Nephron (organoid): ENCODE measurements at regions not wholly inside any gene's neighbourhood (a gene's known extent, or its start where the extent isn't known, plus 50 kb on each side); places are given as distances from the start of the nearest gene placed in this dataset.

Experiments used
- H3K27ac Mint-ChIP-seq, 3 experiments: 2 replicates each; pipeline ENCODE4 v1.8.0; 2020; ENCODE audit warnings: mixed read lengths in 3 of 3, mild to moderate bottlenecking in 2 of 3, moderate library complexity in 1 of 3
- H3K27me3 Mint-ChIP-seq: 2 replicates; pipeline ENCODE4 v1.8.0; 2021; ENCODE audit warnings: low read depth, mild to moderate bottlenecking, moderate library complexity, mixed read lengths
- H3K36me3 Mint-ChIP-seq: 2 replicates; pipeline ENCODE4 v1.8.0; 2020; ENCODE audit warnings: low read depth, mixed read lengths
- H3K4me1 Mint-ChIP-seq: 2 replicates; pipeline ENCODE4 v1.8.0; 2020; ENCODE audit warnings: mixed read lengths
- H3K4me3 Mint-ChIP-seq, 3 experiments: 2 replicates each; pipeline ENCODE4 v1.8.0; 2020; ENCODE audit warnings: mild to moderate bottlenecking in 3 of 3, mixed read lengths in 3 of 3, moderate library complexity in 2 of 3
- H3K9me3 Mint-ChIP-seq: 2 replicates; pipeline ENCODE4 v1.8.0; 2020; ENCODE audit warnings: mixed read lengths
- TF ChIP-seq, protein P1 (sequence below), 3 experiments: fragments of 200-600 bp; sonication (generic); IDR thresholded peaks; one replicate each; pipeline ENCODE4 v1.5.0; 2021; ENCODE audit warnings: antibody characterized with exemption in 3 of 3; ENCODE audit not compliant: unreplicated experiment in 3 of 3

GRCh38 chr11:8748317-8748716 lies 65.7 kb downstream of the RPL27A start:
- Mint-ChIP-seq H3K27ac (peak overlapping the region in 1 of 3 experiments; percentile 8), H3K4me1 (peaks cover 31% of the 10 kb centered on the region), H3K27me3 (no peaks in the 10 kb centered on the region), H3K4me3 (no peak overlapping the region), H3K9me3 (peaks cover 5% of the 10 kb centered on the region), H3K36me3 (peaks cover 21% of the 10 kb centered on the region)
- TF ChIP-seq, protein P1, sequence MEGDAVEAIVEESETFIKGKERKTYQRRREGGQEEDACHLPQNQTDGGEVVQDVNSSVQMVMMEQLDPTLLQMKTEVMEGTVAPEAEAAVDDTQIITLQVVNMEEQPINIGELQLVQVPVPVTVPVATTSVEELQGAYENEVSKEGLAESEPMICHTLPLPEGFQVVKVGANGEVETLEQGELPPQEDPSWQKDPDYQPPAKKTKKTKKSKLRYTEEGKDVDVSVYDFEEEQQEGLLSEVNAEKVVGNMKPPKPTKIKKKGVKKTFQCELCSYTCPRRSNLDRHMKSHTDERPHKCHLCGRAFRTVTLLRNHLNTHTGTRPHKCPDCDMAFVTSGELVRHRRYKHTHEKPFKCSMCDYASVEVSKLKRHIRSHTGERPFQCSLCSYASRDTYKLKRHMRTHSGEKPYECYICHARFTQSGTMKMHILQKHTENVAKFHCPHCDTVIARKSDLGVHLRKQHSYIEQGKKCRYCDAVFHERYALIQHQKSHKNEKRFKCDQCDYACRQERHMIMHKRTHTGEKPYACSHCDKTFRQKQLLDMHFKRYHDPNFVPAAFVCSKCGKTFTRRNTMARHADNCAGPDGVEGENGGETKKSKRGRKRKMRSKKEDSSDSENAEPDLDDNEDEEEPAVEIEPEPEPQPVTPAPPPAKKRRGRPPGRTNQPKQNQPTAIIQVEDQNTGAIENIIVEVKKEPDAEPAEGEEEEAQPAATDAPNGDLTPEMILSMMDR (IDR thresholded peaks at IDR 0.05; ENCODE audit: unreplicated experiment in 3 of 3) = no peak

DNA sequence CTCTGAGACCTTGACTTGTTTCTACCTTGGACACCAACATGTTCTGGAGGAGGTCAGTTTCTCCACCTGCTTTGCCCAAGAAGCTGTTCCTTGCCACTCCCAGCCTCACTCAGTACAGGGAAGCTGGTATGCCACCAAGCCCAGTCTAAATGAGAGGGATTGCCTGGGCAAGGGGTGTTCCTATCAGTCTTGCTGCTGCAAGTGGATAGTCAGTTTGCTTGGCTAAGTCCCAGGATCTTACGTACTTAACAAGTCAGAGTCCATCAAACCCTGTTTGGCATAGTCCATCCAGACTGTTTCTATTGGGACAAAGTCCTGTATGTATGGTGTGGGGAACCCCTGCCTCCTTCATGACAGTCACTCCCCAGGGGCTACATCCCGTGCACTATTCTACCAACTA lies 66.6 kb downstream of the RPL27A start:
- TF ChIP-seq, protein P1 (IDR thresholded peaks at IDR 0.05; ENCODE audit: unreplicated experiment in 3 of 3) = no peak
- Mint-ChIP-seq H3K27ac (no peak overlapping the region), H3K4me1 (peaks cover 31% of the 10 kb centered on the region), H3K27me3 (no peaks in the 10 kb centered on the region), H3K4me3 (no peak overlapping the region), H3K9me3 (peaks cover 5% of the 10 kb centered on the region), H3K36me3 (peaks cover 30% of the 10 kb centered on the region)

DNA sequence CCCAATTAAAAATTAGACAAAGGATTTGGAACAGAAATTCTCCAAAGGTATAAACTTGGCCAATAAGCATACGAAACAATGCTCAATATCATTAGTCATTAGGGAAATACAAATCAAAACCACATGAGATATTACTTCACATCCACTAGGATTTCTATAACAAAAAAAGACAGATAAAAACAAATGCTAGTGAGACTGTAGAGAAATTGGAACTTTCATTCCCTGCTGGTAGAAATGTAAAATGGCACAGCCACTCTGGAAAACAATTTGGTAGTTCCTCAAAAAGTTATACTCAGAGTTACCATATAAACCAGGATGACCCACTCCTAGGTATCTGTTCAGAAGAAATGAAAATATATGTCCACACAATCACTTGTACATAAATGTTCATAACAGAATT lies 71.6 kb downstream of the RPL27A start:
- Mint-ChIP-seq H3K27ac (no peak overlapping the region), H3K4me1 (peaks cover 26% of the 10 kb centered on the region), H3K36me3 (peaks cover 40% of the 10 kb centered on the region), H3K4me3 (no peak overlapping the region), H3K9me3 (peaks cover 5% of the 10 kb centered on the region), H3K27me3 (no peaks in the 10 kb centered on the region)
- TF ChIP-seq, protein P1 (IDR thresholded peaks at IDR 0.05; ENCODE audit: unreplicated experiment in 3 of 3) = no peak

GRCh38 chr11:8756201-8756600 lies 73.6 kb downstream of the RPL27A start:
- Mint-ChIP-seq H3K36me3 (peaks cover 30% of the 10 kb centered on the region), H3K27ac (peak overlapping the region; percentile 7 to 79 (median 49)), H3K9me3 (peaks cover 5% of the 10 kb centered on the region), H3K4me1 (peaks cover 26% of the 10 kb centered on the region), H3K27me3 (no peaks in the 10 kb centered on the region), H3K4me3 (no peak overlapping the region)
- TF ChIP-seq, protein P1 (IDR thresholded peaks at IDR 0.05; ENCODE audit: unreplicated experiment in 3 of 3) = no peak

- H3K4me3 Mint-ChIP-seq = no peak overlapping the region
- H3K27ac Mint-ChIP-seq = peak overlapping the region; percentile 43 to 79 (median 49)
- H3K27me3 Mint-ChIP-seq = no peaks in the 10 kb centered on the region
- TF ChIP-seq, protein P1 (IDR thresholded peaks at IDR 0.05; ENCODE audit: unreplicated experiment in 3 of 3) = no peak
- peaks cover 26% of the 10 kb centered on the region for H3K4me1 Mint-ChIP-seq
- H3K36me3 Mint-ChIP-seq = peaks cover 22% of the 10 kb centered on the region
- H3K9me3 Mint-ChIP-seq = no peaks in the 10 kb centered on the region
These were observed 74.5 kb downstream of the RPL27A start for GRCh38 chr11:8757047-8757446.

DNA sequence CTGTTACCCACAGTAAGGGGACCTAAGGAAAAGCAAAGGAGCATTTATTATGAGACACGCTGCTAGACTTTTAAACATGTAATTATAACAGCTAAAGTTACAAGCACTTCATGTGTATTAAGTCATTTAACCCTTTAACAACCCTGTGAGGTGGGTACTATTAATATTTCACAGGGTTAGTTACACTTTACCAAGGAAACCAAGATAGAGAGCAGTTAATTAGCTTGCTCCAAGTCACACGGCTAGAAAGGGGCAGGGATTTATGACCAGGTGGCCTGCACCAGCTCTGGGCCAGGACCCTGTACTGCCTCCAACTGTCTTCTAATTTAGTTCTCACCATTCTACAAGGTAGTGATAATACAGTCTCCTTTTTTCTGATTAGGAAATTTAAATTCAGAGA lies 74.9 kb downstream of the RPL27A start:
- Mint-ChIP-seq H3K27me3 (no peaks in the 10 kb centered on the region), H3K4me3 (no peak overlapping the region), H3K36me3 (peaks cover 20% of the 10 kb centered on the region), H3K27ac (peak overlapping the region; percentile 43 to 79 (median 49)), H3K9me3 (no peaks in the 10 kb centered on the region), H3K4me1 (peaks cover 26% of the 10 kb centered on the region)
- TF ChIP-seq, protein P1 (IDR thresholded peaks at IDR 0.05; ENCODE audit: unreplicated experiment in 3 of 3) = no peak
